GM23338 (cell line): ENCODE measurements at regions not wholly inside any gene's neighbourhood (a gene's known extent, or its start where the extent isn't known, plus 50 kb on each side); places are given as distances from the start of the nearest gene placed in this dataset.

Experiments
- ATAC-seq: fragments of 200-7000 bp; cut with Tn5 transposase; 3 replicates; pipeline ENCODE4 v1.9.1; 2020
- DNase-seq: peaks from one replicate; pipeline ENCODE4 v3.0.0-alpha.2; 2015; ENCODE audit warnings: low spot score
- H2AFZ ChIP-seq: fragments of 200-600 bp; sonication (generic); 2 replicates; pipeline ENCODE4 v1.8.0; 2016; ENCODE audit warnings: antibody characterized with exemption, mild to moderate bottlenecking, moderate library complexity
- H3F3A ChIP-seq: fragments of 200-600 bp; sonication (generic); replicated peaks from 2 replicates; pipeline ENCODE4 v1.8.0; 2017; ENCODE audit warnings: antibody characterized with exemption, mixed run types, low read depth
- H3K27ac ChIP-seq: fragments of 200-600 bp; sonication (generic); 2 replicates; pipeline ENCODE4 v1.6.1; 2016; ENCODE audit warnings: low read depth
- H3K27me3 ChIP-seq: fragments of 200-600 bp; sonication (generic); 2 replicates; pipeline ENCODE4 v1.8.0; 2016; ENCODE audit warnings: mild to moderate bottlenecking, mixed run types, moderate library complexity; ENCODE audit not compliant: insufficient read depth
- H3K36me3 ChIP-seq: fragments of 200-600 bp; sonication (generic); 2 replicates; pipeline ENCODE4 v1.8.0; 2016; ENCODE audit warnings: mild to moderate bottlenecking; ENCODE audit not compliant: insufficient read depth
- H3K4me1 ChIP-seq: fragments of 200-600 bp; sonication (generic); 2 replicates; pipeline ENCODE4 v1.8.0; 2016; ENCODE audit warnings: mild to moderate bottlenecking, moderate library complexity; ENCODE audit not compliant: insufficient read depth
- H3K4me2 ChIP-seq: fragments of 200-600 bp; sonication (generic); 2 replicates; pipeline ENCODE4 v1.7.1; 2017; ENCODE audit warnings: mixed run types
- H3K4me3 ChIP-seq: fragments of 200-600 bp; sonication (generic); 2 replicates; pipeline ENCODE4 v1.6.1; 2016; ENCODE audit warnings: mixed run types
- H3K79me2 ChIP-seq: fragments of 200-600 bp; sonication (generic); replicated peaks from 2 replicates; pipeline ENCODE4 v1.8.0; 2017; ENCODE audit warnings: mild to moderate bottlenecking; ENCODE audit not compliant: insufficient read depth
- H3K9me2 ChIP-seq: fragments of 200-600 bp; sonication (generic); 2 replicates; pipeline ENCODE4 v1.8.0; 2017; ENCODE audit not compliant: insufficient read depth
- H4K20me1 ChIP-seq: fragments of 200-600 bp; sonication (generic); replicated peaks from 2 replicates; pipeline ENCODE4 v1.8.0; 2017; ENCODE audit warnings: mild to moderate bottlenecking; ENCODE audit not compliant: insufficient read depth
- H3K27ac Mint-ChIP-seq: 2 replicates; pipeline ENCODE4 v1.8.0; 2020; ENCODE audit warnings: inconsistent platforms, mild to moderate bottlenecking, moderate library complexity, mixed read lengths
- H3K27me3 Mint-ChIP-seq: 3 replicates; pipeline ENCODE4 v1.8.0; 2022; ENCODE audit warnings: low read depth, mild to moderate bottlenecking, moderate library complexity, mixed read lengths, inconsistent platforms; ENCODE audit not compliant: insufficient read depth, poor library complexity
- H3K36me3 Mint-ChIP-seq: 3 replicates; pipeline ENCODE4 v1.8.0; 2021; ENCODE audit warnings: low read depth, mild to moderate bottlenecking, inconsistent platforms, moderate library complexity, mixed read lengths
- H3K4me1 Mint-ChIP-seq: 3 replicates; pipeline ENCODE4 v1.8.0; 2020; ENCODE audit warnings: mild to moderate bottlenecking, inconsistent platforms, mixed read lengths
- H3K4me3 Mint-ChIP-seq: 3 replicates; pipeline ENCODE4 v1.8.0; 2021; ENCODE audit warnings: moderate library complexity, mild to moderate bottlenecking, inconsistent platforms, mixed read lengths
- H3K9me3 Mint-ChIP-seq: 3 replicates; pipeline ENCODE4 v1.8.0; 2020; ENCODE audit warnings: moderate library complexity, mild to moderate bottlenecking, inconsistent platforms, mixed read lengths
- CREB1 ChIP-seq: fragments of 250-450 bp; sonication (Bioruptor Pico); IDR thresholded peaks from 2 replicates; pipeline ENCODE4 v1.5.0; 2020; ENCODE audit warnings: low read depth, mild to moderate bottlenecking, moderate library complexity
- EZH2 ChIP-seq: fragments of 200-600 bp; sonication (generic); IDR thresholded peaks from one replicate; pipeline ENCODE4 v1.8.0; 2017; ENCODE audit warnings: antibody characterized with exemption, mild to moderate bottlenecking, low read depth; ENCODE audit not compliant: unreplicated experiment
- EZH2phosphoT487 ChIP-seq: fragments of 200-600 bp; sonication (generic); IDR thresholded peaks from one replicate; pipeline ENCODE4 v1.8.1; 2018; ENCODE audit warnings: antibody characterized with exemption; ENCODE audit not compliant: unreplicated experiment
- JUNB ChIP-seq: IDR thresholded peaks from one replicate; pipeline ENCODE4 v1.6.1; 2016; ENCODE audit warnings: antibody characterized with exemption; ENCODE audit not compliant: unreplicated experiment
- NANOG ChIP-seq: IDR thresholded peaks from 2 replicates; pipeline ENCODE4 v1.6.1; 2016; ENCODE audit warnings: antibody characterized with exemption, borderline replicate concordance
- POLR2AphosphoS5 ChIP-seq: IDR thresholded peaks from 2 replicates; pipeline ENCODE4 v1.6.1; 2016; ENCODE audit warnings: antibody characterized with exemption, low read depth
- REST ChIP-seq: IDR thresholded peaks from one replicate; pipeline ENCODE4 v1.6.1; 2018; ENCODE audit warnings: antibody characterized with exemption; ENCODE audit not compliant: unreplicated experiment
- STAT1 ChIP-seq: IDR thresholded peaks from one replicate; pipeline ENCODE4 v1.6.1; 2016; ENCODE audit warnings: antibody characterized with exemption; ENCODE audit not compliant: unreplicated experiment
- ZNF114 ChIP-seq: fragments of 250-450 bp; sonication (Bioruptor Pico); IDR thresholded peaks from 2 replicates; pipeline ENCODE4 v1.5.0; 2020; ENCODE audit warnings: mild to moderate bottlenecking, moderate library complexity
- ZNF331 ChIP-seq: fragments of 250-450 bp; sonication (Bioruptor Pico); IDR thresholded peaks from 2 replicates; pipeline ENCODE4 v1.5.0; 2020; ENCODE audit warnings: low read depth, mild to moderate bottlenecking, moderate library complexity
- ZNF462 ChIP-seq: fragments of 250-450 bp; sonication (Bioruptor Pico); IDR thresholded peaks from 2 replicates; pipeline ENCODE4 v1.5.0; 2020; ENCODE audit warnings: mild to moderate bottlenecking, moderate library complexity
- TF ChIP-seq, protein P1 (sequence below), 2 experiments: fragments of 200-600 bp in 1 of 2; sonication (generic) in 1 of 2; conservative IDR thresholded peaks; 2 replicates each; pipeline versions ENCODE4 v1.5.1 to v1.6.1; 2016 to 2017; ENCODE audit warnings: antibody characterized with exemption in 2 of 2, low read depth in 2 of 2, mild to moderate bottlenecking in 2 of 2, moderate library complexity in 1 of 2
- TF ChIP-seq, protein P2 (sequence below): IDR thresholded peaks from 2 replicates; pipeline ENCODE4 v1.6.1; 2016; ENCODE audit warnings: antibody characterized with exemption

GRCh38 chr7:138170959-138171703, 94.9 kb downstream of the AKR1D1 start:
- no peak overlapping the region; the same call in 2 of the 3 replicates for H3K4me3 Mint-ChIP-seq
- no peak overlapping the region for H2AFZ ChIP-seq
- H3K79me2 ChIP-seq, result no peaks in the 10 kb centered on the region
- peaks cover 37% of the 10 kb centered on the region for H3K9me3 Mint-ChIP-seq
- H3K4me1 ChIP-seq, result peaks cover 28% of the 10 kb centered on the region
- H4K20me1 ChIP-seq, result no peaks in the 10 kb centered on the region
- peaks cover 49% of the 10 kb centered on the region for H3K36me3 Mint-ChIP-seq
- peaks cover 10% of the 10 kb centered on the region for H3K27me3 Mint-ChIP-seq
- H3K9me2 ChIP-seq, result peaks cover 5% of the 10 kb centered on the region; the same call in 1 of the 2 replicates
- DNase-seq (no peak), ATAC-seq (no peak)
- H3F3A ChIP-seq, result peaks cover 17% of the 10 kb centered on the region
- TF ChIP-seq, protein P1, sequence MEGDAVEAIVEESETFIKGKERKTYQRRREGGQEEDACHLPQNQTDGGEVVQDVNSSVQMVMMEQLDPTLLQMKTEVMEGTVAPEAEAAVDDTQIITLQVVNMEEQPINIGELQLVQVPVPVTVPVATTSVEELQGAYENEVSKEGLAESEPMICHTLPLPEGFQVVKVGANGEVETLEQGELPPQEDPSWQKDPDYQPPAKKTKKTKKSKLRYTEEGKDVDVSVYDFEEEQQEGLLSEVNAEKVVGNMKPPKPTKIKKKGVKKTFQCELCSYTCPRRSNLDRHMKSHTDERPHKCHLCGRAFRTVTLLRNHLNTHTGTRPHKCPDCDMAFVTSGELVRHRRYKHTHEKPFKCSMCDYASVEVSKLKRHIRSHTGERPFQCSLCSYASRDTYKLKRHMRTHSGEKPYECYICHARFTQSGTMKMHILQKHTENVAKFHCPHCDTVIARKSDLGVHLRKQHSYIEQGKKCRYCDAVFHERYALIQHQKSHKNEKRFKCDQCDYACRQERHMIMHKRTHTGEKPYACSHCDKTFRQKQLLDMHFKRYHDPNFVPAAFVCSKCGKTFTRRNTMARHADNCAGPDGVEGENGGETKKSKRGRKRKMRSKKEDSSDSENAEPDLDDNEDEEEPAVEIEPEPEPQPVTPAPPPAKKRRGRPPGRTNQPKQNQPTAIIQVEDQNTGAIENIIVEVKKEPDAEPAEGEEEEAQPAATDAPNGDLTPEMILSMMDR (conservative IDR thresholded peaks at IDR 0.05; ENCODE audit: low read depth in 2 of 2), result no peak
- TF ChIP-seq POLR2AphosphoS5 (no peak), EZH2phosphoT487 (no peak), JUNB (no peak), EZH2 (no peak), REST (no peak), STAT1 (no peak), CREB1 (no peak), ZNF114 (CRISPR knock-in tag) (no peak), ZNF462 (CRISPR knock-in tag) (no peak), ZNF331 (no peak), NANOG (no peak)
- TF ChIP-seq, protein P2, sequence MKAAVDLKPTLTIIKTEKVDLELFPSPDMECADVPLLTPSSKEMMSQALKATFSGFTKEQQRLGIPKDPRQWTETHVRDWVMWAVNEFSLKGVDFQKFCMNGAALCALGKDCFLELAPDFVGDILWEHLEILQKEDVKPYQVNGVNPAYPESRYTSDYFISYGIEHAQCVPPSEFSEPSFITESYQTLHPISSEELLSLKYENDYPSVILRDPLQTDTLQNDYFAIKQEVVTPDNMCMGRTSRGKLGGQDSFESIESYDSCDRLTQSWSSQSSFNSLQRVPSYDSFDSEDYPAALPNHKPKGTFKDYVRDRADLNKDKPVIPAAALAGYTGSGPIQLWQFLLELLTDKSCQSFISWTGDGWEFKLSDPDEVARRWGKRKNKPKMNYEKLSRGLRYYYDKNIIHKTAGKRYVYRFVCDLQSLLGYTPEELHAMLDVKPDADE, result no peak
- peaks cover 48% of the 10 kb centered on the region for H3K4me1 Mint-ChIP-seq
- H3K4me2 ChIP-seq, result peak overlapping the region; percentile 50
- H3K27ac ChIP-seq, result peak overlapping the region; percentile 99
- peak overlapping the region; percentile 98 for H3K27ac Mint-ChIP-seq
- H3K27me3 ChIP-seq, result no peaks in the 10 kb centered on the region
- H3K36me3 ChIP-seq, result peaks cover 10% of the 10 kb centered on the region; the same call in 1 of the 2 replicates
- peak overlapping the region; percentile 5; the same call in 1 of the 2 replicates for H3K4me3 ChIP-seq
